B cell (primary cell): ENCODE measurements at regions not wholly inside any gene's neighbourhood (a gene's known extent, or its start where the extent isn't known, plus 50 kb on each side); places are given as distances from the start of the nearest gene placed in this dataset.

Experiments used
- ATAC-seq: fragments of 200-7000 bp; cut with Tn5 transposase; one replicate; pipeline ENCODE4 v1.10.0; 2021; ENCODE audit warnings: low read depth, mild to moderate bottlenecking, moderate number of reproducible peaks, moderate library complexity
- CTCF ChIA-PET: fragments of 350-600 bp; sonication (Branson Sonifier 250); formaldehyde crosslinking; loops from one replicate; lab custom pipeline; 2021; ENCODE audit warnings: antibody characterized with exemption, inconsistent platforms; lab: Charles Lee
- POLR2A ChIA-PET: fragments of 350-600 bp; sonication (Branson Sonifier 250); formaldehyde crosslinking; loops from one replicate; lab custom pipeline; 2021; ENCODE audit warnings: antibody characterized with exemption; lab: Charles Lee
- DNase-seq: peaks from one replicate; pipeline ENCODE4 v3.0.0; 2013
- H2AFZ ChIP-seq: 2 replicates; pipeline ENCODE4 v1.6.1; 2012; ENCODE audit warnings: mild to moderate bottlenecking, low read depth, low read length; ENCODE audit not compliant: insufficient read depth, poor library complexity, severe bottlenecking
- H3K27ac ChIP-seq, 2 donors: 1 replicate in 1 of 2; 2 replicates in 1 of 2; pipeline ENCODE4 v1.5.1; 2012 to 2013; ENCODE audit warnings: low read length in 2 of 2, mild to moderate bottlenecking in 2 of 2, moderate library complexity in 1 of 2
- H3K27me3 ChIP-seq, 4 experiments: fragments of 200-600 bp in 1 of 4; sonication (generic) in 1 of 4; replicated peaks in 1 of 4; 1 replicate in 2 of 4; 2 replicates in 2 of 4; pipeline versions ENCODE4 v1.6.1 to v1.7.0; 2013 to 2016; ENCODE audit warnings: low read length in 3 of 4, mild to moderate bottlenecking in 2 of 4, mixed read lengths in 1 of 4, moderate library complexity in 1 of 4; ENCODE audit not compliant: insufficient read depth in 4 of 4, control insufficient read depth in 3 of 4; ENCODE audit errors: control extremely low read depth in 1 of 4
- H3K36me3 ChIP-seq, 2 experiments: replicated peaks in 1 of 2; 1 replicate in 1 of 2; 2 replicates in 1 of 2; pipeline versions ENCODE4 v1.6.1 to v1.7.1; 2013; ENCODE audit warnings: low read length in 1 of 2; ENCODE audit not compliant: insufficient read depth in 2 of 2, control insufficient read depth in 1 of 2; ENCODE audit errors: control extremely low read depth in 1 of 2, extremely low read depth in 1 of 2
- H3K4me1 ChIP-seq, 2 donors: fragments of 200-600 bp in 1 of 2; sonication (generic) in 1 of 2; 1 replicate in 1 of 2; 2 replicates in 1 of 2; pipeline versions ENCODE4 v1.5.1 to v1.6.1; 2013 to 2017; ENCODE audit warnings: low read length in 2 of 2; ENCODE audit not compliant: control insufficient read depth in 2 of 2, insufficient read depth in 2 of 2
- H3K4me2 ChIP-seq: replicated peaks from 2 replicates; pipeline ENCODE3; 2012; ENCODE audit warnings: mild to moderate bottlenecking, low read depth, low read length; ENCODE audit not compliant: poor library complexity, severe bottlenecking
- H3K4me3 ChIP-seq, 5 experiments: fragments of 200-600 bp in 1 of 5; sonication (generic) in 1 of 5; 1 replicate in 3 of 5; 2 replicates in 2 of 5; pipeline versions ENCODE4 v1.5.1 to v1.7.0; 2011 to 2016; ENCODE audit warnings: low read length in 4 of 5, mild to moderate bottlenecking in 4 of 5, low read depth in 2 of 5, control low read depth in 1 of 5, moderate library complexity in 1 of 5; ENCODE audit not compliant: insufficient read depth in 1 of 5; ENCODE audit errors: control extremely low read depth in 1 of 5, extremely low read depth in 1 of 5
- H3K79me2 ChIP-seq: fragments of 200-600 bp; sonication (generic); one replicate; pipeline ENCODE4 v1.6.0; 2016; ENCODE audit warnings: low read length; ENCODE audit not compliant: control insufficient read depth, insufficient read depth
- H3K9ac ChIP-seq: fragments of 200-600 bp; sonication (generic); 2 replicates; pipeline ENCODE4 v1.6.1; 2017; ENCODE audit warnings: mild to moderate bottlenecking, low read length, moderate library complexity
- H3K9me3 ChIP-seq, 3 donors: one replicate each; pipeline versions ENCODE4 v1.6.1 to v1.7.1; 2013; ENCODE audit warnings: low read length in 2 of 3; ENCODE audit not compliant: control insufficient read depth in 2 of 3, insufficient read depth in 1 of 3; ENCODE audit errors: control extremely low read depth in 1 of 3
- H4K20me1 ChIP-seq: 2 replicates; pipeline ENCODE4 v1.6.0; 2012; ENCODE audit warnings: mild to moderate bottlenecking, low read length; ENCODE audit not compliant: insufficient read depth, control insufficient read depth, poor library complexity, severe bottlenecking
- H3K27ac Mint-ChIP-seq: one replicate; pipeline ENCODE4 v1.8.0; 2021; ENCODE audit warnings: mixed read lengths
- H3K27me3 Mint-ChIP-seq: one replicate; pipeline ENCODE4 v1.8.0; 2021; ENCODE audit warnings: mixed read lengths
- H3K4me1 Mint-ChIP-seq: one replicate; pipeline ENCODE4 v1.8.0; 2021; ENCODE audit warnings: mixed read lengths
- H3K4me3 Mint-ChIP-seq: one replicate; pipeline ENCODE4 v1.8.0; 2021; ENCODE audit warnings: mixed read lengths
- H3K9me3 Mint-ChIP-seq: one replicate; pipeline ENCODE4 v1.8.0; 2022; ENCODE audit warnings: mixed read lengths; ENCODE audit not compliant: insufficient read depth
- EZH2 ChIP-seq: IDR thresholded peaks from 2 replicates; pipeline ENCODE4 v1.6.1; 2012; ENCODE audit warnings: borderline replicate concordance, low read depth, mild to moderate bottlenecking, moderate library complexity, low read length; ENCODE audit not compliant: insufficient read depth, poor library complexity, severe bottlenecking
- WGBS: methylation state at CpG from one replicate; pipeline ENCODE4 v1.1.5; 2013; ENCODE audit warnings: missing lambda C conversion rate; ENCODE audit not compliant: insufficient coverage; 5-methylcytosine and 5-hydroxymethylcytosine counted together
- intact Hi-C: fragments of 100-400 bp; cut with micrococcal nuclease; formaldehyde crosslinking; loops from one replicate; pipeline ENCODE4 v1.10.0; 2022
- TF ChIP-seq, protein P1 (sequence below): fragments of 200-600 bp; IDR thresholded peaks from one replicate; pipeline ENCODE4 v1.8.0; 2022; ENCODE audit warnings: antibody characterized with exemption, mild to moderate bottlenecking

- Histone ChIP-seq H3K36me3 (no peaks in the 10 kb centered on the region), H3K79me2 (no peaks in the 10 kb centered on the region), H3K27me3 (no peaks in the 10 kb centered on the region), H3K27ac (no peak overlapping the region), H4K20me1 (no peaks in the 10 kb centered on the region), H2AFZ (no peak overlapping the region), H3K4me3 (no peak overlapping the region), H3K4me2 (no peak overlapping the region), H3K9ac (no peak overlapping the region), H3K4me1 (no peaks in the 10 kb centered on the region), H3K9me3 (peaks cover 0 to 24% (median 0%) of the 10 kb centered on the region in 3 donors)
- no peak for DNase-seq
- intact Hi-C loops = no loop called here
- ChIA-PET CTCF (no interaction called here), POLR2A (no interaction called here)
- no peak for ATAC-seq
- no peaks in the 10 kb centered on the region for H3K27me3 Mint-ChIP-seq
- H3K4me1 Mint-ChIP-seq = no peaks in the 10 kb centered on the region
- H3K27ac Mint-ChIP-seq = no peak overlapping the region
- no peak for TF ChIP-seq EZH2
- TF ChIP-seq, protein P1, sequence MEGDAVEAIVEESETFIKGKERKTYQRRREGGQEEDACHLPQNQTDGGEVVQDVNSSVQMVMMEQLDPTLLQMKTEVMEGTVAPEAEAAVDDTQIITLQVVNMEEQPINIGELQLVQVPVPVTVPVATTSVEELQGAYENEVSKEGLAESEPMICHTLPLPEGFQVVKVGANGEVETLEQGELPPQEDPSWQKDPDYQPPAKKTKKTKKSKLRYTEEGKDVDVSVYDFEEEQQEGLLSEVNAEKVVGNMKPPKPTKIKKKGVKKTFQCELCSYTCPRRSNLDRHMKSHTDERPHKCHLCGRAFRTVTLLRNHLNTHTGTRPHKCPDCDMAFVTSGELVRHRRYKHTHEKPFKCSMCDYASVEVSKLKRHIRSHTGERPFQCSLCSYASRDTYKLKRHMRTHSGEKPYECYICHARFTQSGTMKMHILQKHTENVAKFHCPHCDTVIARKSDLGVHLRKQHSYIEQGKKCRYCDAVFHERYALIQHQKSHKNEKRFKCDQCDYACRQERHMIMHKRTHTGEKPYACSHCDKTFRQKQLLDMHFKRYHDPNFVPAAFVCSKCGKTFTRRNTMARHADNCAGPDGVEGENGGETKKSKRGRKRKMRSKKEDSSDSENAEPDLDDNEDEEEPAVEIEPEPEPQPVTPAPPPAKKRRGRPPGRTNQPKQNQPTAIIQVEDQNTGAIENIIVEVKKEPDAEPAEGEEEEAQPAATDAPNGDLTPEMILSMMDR = no peak
- H3K4me3 Mint-ChIP-seq = no peak overlapping the region
- WGBS = 51% methylated on average over 8 of the region's 8 CpGs
- H3K9me3 Mint-ChIP-seq = peaks cover 7% of the 10 kb centered on the region
These were observed 325.1 kb downstream of the BCL11B start for GRCh38 chr14:98946940-98947339.

- Mint-ChIP-seq H3K9me3 (peaks cover 7% of the 10 kb centered on the region), H3K27ac (no peak overlapping the region), H3K4me1 (no peaks in the 10 kb centered on the region), H3K4me3 (no peak overlapping the region), H3K27me3 (no peaks in the 10 kb centered on the region)
- ATAC-seq (no peak), DNase-seq (no peak)
- Histone ChIP-seq H3K36me3 (no peaks in the 10 kb centered on the region), H4K20me1 (no peaks in the 10 kb centered on the region), H3K4me3 (no peak overlapping the region), H3K9me3 (peaks cover 0 to 24% (median 0%) of the 10 kb centered on the region in 3 donors), H3K27ac (no peak overlapping the region), H2AFZ (no peak overlapping the region), H3K4me1 (no peaks in the 10 kb centered on the region), H3K27me3 (no peaks in the 10 kb centered on the region), H3K79me2 (no peaks in the 10 kb centered on the region), H3K9ac (no peak overlapping the region), H3K4me2 (no peak overlapping the region)
- no peak for TF ChIP-seq EZH2
- TF ChIP-seq, protein P1 = no peak
- intact Hi-C loops = no loop called here
- ChIA-PET POLR2A (no interaction called here), CTCF (no interaction called here)
- WGBS = 97% methylated on average over 3 of the region's 8 CpGs
These were observed 323.9 kb downstream of the BCL11B start for GRCh38 chr14:98947911-98948595.
